Inflammatory macrophage (primary cell): ENCODE measurements at regions not wholly inside any gene's neighbourhood (a gene's known extent, or its start where the extent isn't known, plus 50 kb on each side); places are given as distances from the start of the nearest gene placed in this dataset.

Experiments
- DNase-seq, 2 donors: peaks; one replicate each; pipeline ENCODE4 v3.0.0-alpha.2; 2020 to 2022

DNA sequence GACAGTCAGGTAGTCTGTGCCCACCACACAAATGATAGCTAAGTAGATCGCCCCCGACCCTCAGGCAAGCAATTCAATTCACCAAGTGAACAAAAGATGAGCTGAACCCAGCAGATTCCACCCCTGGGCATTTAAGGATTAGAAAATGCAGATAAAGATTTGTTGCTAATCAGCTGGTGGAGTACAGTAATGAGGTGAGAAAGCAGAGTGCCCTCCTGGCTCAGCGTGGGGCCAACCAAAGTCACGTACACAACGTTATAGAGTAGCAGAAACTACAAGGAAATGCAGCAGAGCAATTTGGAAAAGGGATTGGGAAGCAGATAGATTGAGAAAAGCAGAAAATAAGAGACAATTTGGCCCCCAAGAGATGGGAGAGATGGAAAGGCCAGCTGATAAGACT is 91.2 kb downstream of the SOX9 start:
- DNase-seq = no peak

DNA sequence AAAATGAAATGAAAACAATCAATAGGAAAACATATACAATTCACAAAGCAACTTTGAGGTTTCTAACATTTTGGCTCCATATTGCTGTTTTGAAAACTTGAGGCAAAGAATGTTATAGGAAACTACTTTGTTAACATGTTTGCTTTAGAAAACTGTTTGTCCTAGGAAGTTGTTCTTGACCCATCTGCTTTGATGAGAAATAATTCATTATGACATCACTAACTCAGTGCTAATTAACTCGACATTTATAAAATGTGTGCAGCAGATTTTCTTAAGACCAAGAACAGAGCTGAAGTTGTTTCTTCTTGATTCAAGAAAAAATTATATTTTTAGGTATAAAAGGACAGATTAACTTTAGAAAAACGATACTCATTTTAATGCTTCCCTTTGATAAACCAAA is 94.7 kb downstream of the SOX9 start:
- DNase-seq = no peak

DNA sequence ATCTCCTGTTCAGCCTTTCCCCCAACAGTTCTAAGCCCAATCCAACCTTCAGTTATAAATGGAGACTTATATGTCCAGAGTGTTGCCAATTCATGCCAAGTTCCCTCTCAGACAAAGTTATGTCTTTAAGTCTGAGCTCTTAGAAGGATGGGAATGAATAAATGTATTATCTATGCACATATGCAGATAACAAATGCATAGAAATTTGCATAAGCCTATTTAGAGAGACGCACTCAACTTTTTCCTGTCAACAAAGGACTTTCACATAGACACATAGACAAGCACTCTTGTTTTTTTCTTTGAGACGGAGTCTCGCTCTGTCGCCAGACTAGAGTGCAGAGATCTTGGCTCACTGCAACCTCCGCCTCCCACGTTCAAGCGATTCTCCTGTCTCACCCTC is 95.1 kb downstream of the SOX9 start:
- DNase-seq = no peak

DNA sequence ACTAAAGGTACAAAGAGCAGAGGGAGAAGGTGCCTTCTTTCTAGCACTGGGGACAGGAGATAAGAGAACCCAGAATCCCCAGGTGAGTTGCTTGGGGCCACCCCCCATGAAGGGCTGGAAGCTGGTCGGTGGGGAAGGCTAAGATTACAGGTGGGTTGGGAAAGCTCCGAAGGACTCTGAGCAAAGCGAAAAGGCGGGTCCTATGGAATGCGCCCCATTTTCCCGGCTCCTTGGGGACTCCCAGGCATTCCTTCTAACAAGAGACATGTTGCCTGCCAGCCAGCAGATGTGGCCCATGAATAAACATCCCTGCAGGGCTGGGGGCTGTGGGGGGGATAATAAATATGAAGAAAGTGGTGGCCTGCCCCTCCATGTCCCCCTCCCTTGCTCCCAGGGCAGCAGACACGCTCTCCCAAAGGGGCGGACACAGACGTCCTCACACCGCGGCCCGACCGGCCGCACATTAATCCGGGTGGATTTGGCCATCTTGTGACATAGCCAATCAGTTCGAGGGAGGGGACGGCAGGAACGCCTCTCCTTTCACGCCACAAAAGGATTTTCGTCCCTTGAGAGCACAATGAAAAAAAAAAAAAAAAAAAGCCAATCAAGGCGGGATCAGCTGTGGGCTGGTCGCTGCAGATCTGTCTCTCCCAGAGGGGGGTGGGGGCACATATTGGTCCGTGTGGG is 98.5 kb downstream of the SOX9 start:
- DNase-seq = no peak

DNA sequence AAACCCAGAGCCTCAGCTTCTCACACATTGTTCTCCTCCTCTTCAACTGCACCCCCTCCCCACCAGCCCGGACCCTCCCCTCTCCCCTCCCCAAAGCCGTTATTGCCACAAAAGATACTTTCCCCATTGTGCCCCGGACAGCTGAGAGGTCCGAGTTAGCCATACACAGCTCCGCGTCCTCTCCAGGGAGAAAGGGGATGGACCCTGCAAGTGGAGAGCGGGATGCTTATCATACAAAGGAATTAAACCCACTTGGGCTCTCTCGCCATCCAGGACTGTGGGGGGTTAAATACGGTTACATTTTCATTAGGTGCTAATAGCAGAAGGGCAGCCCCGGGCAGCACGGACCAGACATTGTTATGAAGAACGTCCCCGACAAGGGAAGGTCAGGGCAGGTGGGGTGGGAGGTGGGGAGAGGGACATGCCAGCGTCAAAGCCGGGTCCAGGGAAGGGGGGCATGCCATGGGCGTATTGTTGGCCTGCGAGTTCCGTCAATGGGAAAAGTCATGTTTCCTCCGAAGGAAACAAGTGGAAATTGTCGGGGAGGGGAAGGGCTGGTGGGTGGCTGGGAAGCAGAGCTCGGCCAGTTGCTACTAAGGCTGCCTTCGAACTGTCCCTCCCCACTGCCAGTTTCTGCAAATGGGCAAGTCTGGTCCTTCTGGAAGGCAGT is 99.1 kb downstream of the SOX9 start:
- no peak for DNase-seq

DNA sequence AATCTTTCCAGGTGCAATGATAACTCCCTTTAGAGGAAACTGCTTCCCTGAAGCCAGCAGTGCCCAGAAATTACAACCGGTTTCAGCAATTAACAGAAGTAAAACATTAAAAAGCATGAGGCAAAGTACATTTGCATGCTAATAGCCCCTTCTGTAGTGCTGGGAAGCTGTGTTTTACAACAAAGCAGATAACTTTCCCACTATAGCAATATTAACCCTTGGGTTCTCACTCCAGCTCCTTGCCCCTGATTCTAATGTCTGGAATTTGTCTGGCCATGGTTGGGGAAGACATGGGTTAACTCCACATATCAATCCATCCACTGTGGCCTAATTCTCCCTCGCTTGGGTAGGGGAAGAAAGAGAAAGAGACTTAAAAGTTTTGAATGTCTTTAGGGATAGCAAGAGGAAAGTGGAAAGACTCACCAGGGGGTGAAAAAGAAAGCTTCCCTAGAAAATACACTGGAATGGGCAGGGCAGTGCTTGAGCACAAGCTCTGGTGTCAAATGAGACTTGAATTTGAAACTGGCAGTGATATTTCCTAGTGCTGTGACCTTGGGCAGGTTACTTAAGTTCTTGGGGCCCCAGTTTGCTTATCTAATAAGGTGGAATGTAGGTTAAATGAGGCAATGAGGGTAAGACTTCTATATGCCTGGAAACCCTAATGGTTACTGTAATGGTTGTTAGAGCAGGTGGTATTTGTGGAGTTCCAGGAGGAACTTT is 102.0 kb downstream of the SOX9 start:
- no peak for DNase-seq

DNA sequence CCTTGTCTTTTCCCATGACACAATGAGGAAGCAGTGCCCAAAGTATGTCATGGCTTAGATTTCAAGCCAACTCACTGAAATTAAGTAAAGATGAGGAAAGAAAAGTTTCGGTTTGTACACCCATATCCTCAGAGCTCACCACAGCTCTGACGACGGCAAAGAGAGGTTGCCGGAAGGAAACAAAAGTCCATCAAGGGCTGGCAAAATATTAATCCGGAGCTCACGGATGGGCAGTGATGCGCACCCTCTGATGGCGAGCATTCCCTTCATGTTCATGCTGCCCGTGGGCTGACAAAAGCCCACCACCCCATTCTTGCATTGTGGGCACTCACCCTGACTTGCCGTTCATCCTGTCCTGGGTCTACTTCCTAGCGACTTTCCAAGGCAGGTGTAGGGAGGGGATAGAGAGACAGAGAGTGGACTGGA is 103.1 kb downstream of the SOX9 start:
- DNase-seq = no peak

DNA sequence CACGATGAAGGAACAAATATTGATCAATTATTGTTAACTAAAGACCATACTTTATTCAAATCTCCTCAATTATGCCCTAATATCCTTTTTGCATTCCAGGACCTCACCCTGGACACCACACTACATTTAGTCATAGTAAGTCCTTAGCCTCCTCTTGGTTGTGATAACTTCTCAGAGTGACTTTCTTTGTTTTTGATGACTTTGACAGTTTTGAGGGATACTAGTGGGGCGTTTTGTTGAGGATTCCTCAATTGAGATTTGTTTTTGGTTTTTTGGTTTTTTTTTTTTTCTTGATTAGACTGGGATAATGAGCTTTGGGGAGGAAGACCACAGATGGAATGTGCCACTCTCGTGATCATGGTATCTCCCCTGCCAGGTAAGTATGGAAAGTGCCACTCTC is 105.5 kb downstream of the SOX9 start:
- no peak for DNase-seq

DNA sequence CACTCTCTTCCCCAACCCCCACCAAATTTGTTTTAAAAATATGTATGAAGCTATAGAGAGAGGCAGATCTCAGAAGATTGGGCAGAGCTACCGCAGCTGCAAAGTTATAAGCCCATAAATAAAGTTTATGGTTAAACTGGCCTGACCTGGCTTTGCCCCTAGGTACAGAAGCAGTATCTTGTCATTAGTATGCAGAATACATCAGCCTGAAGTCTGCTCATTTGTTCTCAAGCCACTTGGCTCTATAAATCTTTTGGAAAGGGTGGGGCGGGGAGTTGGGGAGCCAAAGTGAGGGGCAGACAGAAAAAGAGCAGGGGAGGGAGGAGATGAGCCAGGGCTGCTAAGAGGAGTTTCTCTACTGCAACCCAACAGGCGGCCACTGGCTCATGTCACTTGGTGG is 113.2 kb downstream of the SOX9 start:
- DNase-seq = no peak

DNA sequence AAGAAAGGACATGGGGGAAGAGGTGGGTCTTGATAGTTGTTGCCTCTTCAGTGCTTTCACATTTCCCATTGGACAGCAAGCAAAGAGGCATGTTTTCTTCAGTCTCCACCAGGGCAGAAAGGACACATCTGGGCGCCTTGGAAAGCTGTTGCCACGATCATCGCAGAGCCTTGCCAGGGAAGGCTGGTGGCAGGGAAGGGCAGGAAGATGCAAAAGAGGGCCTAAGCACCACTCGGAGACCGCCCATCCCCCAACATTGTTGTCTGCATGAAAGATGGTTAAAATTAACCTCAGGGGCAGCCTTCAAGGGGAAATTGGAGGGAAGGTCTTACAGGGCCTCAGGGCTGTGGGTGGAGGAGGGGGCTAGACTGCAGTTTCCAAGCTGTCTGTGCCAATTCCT is 114.2 kb downstream of the SOX9 start:
- no peak for DNase-seq

DNA sequence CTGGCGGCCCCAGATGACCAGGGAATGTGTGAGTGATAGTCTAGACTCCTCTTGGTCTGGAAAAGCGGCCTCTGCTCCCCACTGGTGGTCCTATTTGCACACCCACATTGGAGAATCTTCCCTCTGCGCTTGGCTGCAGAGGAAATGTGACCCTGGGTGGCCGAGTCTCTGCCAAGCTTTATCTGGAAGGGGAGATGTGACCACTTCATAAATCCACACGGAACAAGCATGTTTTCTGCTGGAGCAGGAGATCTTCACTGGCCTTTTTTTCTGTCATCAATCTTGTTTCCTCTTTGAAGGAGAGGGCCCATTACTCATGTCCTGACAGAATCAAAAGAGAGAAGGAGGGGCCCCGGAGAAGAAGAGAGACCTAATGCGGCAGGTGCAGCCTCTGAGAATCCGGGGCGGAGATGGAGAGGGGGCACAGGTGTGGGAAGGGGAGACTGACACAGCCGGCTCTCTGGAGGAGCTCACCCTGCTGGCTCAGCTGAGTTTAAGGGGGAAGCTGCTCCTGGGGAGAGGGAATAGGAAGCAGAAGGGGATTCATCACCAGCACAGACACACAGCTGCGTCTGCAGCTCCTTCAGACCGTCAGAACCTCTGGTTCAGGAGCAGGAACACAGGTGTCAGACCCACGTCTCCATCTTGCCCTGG is 116.3 kb downstream of the SOX9 start:
- no peak for DNase-seq

DNA sequence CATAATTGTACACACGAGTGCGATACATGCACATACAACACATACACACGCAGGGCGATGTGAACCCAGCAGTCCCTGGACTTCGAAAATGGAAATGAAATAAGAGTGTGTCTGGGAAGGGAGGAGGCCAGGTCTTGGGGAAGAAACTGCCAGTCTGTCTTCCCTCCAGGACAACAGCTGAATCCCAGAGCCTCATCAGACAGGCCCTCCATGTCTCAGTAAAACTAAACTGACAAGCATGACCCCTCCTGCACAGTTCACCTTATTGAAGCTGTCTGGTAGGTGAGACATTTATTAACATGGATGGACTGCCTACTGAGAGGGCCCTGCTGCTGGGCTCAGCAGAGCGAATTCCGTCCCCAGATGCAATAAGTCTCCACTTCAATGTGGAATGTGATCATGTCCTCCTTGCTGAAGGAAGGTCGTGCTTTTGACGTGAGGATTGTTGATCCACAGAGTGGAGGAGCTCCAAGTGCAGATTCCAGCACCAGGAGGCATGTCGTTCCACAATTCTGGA is 117.4 kb downstream of the SOX9 start:
- no peak for DNase-seq

DNA sequence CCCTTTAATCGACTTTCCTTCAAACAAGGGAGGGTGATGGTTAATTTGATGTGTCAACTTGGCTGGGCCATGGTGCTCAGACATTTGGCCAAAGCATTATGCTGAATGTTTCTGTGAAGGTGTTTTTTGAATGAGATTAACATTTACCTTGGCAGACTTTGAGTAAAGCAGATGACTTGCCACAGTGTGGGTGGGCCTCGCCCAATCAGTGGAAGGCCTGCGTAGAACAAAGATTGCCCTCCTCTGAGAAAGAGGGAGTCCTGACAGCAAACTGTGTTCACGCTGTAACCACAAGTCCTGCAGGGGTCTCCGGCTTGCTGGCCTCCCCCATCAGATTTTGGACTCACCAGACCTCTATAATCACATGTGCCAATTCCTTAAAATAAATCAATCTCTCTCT is 118.7 kb downstream of the SOX9 start:
- DNase-seq = no peak

DNA sequence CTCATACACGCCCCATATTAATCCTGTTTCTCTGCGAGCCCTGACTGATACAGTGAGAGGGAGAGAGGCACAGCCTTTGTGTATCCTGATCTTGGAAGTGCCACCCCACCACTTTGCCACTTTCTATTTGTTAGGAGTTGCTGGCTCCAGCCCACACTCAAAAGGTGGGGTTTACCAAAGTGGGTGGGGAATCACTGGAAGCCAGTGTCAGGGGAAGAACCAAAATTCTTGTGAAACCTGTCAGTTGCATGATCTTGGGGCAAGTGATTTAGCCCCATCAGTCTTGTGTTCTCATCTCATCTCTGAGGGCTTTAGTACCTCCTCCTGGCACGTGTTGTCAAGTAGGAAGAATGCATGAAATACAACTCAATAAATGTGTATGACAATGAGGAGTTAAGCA is 119.5 kb downstream of the SOX9 start:
- no peak for DNase-seq

DNA sequence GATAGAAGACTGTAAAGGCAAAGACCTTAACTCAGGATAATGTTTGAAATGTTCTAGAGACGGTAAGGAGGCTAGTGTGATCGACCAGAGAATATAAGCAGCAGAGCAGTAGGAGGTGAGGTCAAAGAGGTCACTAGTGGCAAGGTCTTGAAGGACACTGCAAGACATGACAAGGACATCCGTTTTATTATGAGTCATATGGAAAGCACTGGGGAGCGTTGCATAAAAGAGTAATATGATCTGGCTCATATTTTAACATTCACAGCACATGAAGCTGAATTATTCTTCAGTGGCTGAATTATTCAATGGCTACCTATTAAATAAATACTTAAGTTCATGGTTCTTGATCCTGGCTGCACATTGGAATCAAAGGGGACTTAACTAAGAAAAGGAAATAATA is 123.7 kb downstream of the SOX9 start:
- DNase-seq = no peak

DNA sequence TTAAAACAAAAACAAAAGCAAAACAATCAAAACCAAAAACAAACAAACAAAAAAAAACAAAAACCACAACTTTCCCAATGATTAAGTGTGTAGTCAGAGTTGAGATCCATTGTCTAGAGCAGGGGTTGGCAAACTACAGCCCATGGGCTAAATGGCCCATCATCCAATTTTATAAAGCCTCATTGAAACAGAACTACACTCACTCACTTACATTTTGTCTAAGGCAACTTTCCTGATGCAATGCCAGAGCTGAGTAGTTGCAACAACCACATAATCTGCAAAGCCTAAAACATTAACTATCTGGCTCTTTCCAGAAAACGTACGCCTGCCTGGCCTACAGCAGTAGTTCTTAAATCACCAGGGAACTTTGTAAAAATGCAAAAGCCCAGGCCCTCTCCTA is 124.1 kb downstream of the SOX9 start:
- no peak for DNase-seq

DNA sequence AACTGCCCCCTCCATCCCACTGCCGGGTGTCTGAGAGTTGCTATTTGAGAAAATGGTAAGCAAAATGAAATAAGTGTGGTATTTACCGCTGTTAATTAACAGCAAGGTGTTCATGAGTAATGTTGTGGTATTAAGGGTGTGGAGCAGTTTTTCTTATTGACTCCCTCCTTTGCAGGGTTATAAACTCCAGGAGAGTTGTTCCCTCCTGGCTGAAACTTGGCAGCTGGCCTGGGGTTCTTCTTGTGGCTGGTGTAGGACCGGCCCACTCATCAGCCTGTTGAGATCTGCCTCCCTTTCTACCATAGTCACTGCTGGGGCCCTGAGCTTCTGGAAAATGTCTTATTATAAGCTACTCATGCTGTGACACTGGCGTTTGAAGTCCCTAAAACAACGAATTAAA is 128.6 kb downstream of the SOX9 start:
- no peak for DNase-seq

DNA sequence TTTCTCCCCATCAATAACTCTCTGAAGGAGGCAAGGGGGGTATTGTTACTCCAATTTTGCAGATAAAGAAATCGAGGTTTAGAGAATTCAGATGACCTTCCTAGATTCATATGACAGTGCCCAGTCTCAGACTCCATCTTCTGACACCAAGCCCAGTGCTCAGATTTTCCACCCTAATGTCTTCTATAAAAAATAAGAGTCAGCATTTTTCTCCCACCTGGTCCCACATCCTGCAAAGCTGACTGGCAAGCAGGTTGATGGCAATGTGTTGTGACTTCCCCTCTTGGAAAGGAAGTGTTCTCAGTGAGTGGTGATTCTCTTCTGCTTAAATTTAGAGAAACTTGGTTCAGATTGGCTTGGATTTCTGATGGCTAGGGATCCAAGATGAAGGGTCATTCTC is 129.4 kb downstream of the SOX9 start:
- no peak for DNase-seq

DNA sequence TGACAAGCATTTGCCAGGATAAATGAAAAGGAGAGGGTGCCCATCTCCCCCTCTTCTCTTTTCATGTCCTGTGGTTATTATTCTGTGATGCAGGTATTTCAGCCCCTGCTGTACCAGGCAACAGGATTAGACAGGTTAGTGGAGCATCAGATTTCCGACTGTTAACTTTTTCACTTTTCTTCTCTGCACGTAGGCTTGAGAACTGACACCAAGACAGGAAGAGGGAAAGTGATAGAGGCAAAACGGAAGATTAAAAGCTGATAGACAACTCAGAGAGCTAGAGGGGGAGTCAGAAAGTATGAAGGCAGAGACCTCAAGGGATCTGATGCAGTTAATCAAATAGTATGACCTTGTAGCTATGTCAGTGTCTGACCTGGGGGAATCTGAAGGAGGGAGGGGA is 132.8 kb downstream of the SOX9 start:
- no peak for DNase-seq

DNA sequence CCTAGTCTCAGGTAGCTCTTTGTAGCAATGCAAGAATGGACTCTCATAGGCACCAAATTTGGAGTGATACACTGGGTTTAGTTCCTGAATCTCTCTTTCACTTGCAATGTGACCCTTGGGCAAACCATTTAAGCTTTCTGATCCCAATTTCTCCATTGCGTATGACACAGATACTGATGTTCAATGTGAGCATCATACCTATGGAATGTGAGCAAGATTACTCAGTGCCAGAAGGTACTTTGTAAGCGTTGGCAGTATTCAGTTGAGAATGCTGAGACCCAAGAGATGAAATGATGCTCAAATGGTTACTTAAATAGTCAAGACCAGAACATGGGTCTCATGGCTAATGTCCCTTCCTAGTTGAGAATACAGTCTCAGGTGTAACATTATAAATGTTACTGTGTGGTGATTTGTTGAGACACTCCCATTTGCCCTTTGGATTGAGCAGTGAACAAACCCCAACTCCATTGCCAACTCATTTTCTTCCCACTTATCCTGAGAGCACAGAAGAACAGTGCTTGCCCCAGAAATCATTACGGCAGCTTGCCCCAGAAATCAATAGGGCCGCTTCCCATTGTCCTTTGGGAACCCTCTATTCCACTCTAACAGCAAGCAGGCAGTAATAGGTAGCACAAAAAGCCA is 134.1 kb downstream of the SOX9 start:
- DNase-seq = no peak

DNA sequence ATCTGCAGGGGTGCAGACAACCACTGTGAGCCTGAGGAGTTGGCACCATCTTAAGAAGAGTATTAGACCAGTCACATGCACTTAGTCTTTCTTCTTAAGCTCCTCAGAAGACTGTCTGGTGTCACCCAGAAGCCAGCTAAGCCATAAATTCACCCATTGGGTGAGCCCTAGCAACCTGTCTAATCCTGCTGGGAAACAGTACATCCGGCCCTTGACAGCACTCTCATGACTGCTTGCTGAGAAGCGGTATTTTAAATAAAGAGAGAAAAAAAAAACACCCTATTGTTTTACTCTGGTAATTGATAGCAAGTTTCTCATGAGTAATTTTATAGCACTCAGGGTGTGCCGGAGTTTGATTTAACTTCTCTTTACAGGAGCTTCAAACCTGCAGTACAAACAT is 134.7 kb downstream of the SOX9 start:
- DNase-seq = no peak

DNA sequence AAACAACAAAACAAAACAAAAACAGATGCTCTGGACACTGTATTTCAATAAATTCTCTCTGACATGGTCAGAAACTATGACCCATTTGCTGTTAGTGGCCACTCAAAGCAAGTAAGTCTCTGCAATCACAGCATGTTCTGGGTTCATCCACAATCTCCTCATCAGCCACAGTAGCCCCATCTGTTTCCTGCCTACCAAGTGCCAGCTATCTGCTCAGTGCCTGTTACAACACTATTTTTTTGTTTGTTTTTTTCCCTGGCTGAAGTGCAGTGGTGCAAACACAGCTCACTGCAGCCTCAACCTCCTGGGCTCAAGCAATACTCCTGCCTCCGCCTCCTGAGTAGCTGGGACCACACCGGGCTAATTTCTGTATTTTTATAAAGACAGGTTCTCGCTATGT is 137.9 kb downstream of the SOX9 start:
- DNase-seq = no peak

DNA sequence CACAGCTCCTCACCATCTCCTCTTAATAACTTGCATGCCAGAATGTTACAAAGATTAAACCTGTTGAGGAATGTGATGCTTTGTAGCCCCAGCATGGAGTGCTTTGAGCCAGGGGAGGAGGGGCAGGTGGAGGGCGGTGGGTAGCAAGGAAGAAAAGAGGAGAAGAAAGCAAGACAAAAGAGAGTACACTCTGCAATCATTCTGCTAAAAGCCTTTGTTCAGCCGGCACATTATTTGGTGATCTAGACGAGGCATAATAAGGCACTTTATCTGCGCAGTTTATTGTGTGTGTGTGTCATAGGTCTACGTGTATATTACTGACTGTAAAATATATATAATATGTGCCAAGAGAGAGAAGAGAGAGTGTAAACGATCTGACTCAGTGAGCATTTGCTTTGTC is 139.1 kb downstream of the SOX9 start:
- no peak for DNase-seq
